ENCODE measurements at regions not wholly inside any gene's neighbourhood (a gene's known extent, or its start where the extent isn't known, plus 50 kb on each side); places are given as distances from the start of the nearest gene placed in this dataset.

DNA sequence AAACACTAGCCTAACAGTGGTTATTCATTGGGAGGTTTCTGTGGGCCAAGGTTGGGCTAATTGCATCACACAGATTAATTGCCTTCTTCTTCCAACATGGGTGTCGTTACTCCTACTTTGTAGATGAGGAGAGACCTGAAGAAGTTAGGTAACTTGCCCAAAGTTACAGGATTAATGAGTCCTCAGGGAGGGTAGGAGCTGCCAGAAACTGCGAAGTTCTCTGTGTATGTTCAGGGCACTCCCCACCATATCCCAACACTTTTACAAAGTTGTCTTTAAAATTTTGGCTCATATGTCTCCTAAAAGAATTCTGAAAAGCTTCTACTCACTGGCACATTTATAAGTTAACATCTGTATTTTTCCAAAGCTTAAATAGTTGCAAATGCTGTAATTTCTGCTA is 323.5 kb upstream of the HSF2 start:
- TF ChIP-seq SMC3 (IDR thresholded peaks at IDR 0.05; ENCODE audit: borderline replicate concordance, low read length) (no peak), TBL1XR1 (IDR thresholded peaks at IDR 0.05; ENCODE audit: low read depth, low read length) (no peak), POLR2A (IDR thresholded peaks at IDR 0.05; ENCODE audit: low read depth, low read length) (no peak), KAT2A (conservative IDR thresholded peaks at IDR 0.05; ENCODE audit: control insufficient read depth, low read depth, low read length) (no peak), MXI1 (IDR thresholded peaks at IDR 0.05; ENCODE audit: low read depth, low read length) (no peak)
- TF ChIP-seq, protein P1, sequence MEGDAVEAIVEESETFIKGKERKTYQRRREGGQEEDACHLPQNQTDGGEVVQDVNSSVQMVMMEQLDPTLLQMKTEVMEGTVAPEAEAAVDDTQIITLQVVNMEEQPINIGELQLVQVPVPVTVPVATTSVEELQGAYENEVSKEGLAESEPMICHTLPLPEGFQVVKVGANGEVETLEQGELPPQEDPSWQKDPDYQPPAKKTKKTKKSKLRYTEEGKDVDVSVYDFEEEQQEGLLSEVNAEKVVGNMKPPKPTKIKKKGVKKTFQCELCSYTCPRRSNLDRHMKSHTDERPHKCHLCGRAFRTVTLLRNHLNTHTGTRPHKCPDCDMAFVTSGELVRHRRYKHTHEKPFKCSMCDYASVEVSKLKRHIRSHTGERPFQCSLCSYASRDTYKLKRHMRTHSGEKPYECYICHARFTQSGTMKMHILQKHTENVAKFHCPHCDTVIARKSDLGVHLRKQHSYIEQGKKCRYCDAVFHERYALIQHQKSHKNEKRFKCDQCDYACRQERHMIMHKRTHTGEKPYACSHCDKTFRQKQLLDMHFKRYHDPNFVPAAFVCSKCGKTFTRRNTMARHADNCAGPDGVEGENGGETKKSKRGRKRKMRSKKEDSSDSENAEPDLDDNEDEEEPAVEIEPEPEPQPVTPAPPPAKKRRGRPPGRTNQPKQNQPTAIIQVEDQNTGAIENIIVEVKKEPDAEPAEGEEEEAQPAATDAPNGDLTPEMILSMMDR (IDR thresholded peaks at IDR 0.05 in 2 of 3, conservative IDR thresholded peaks at IDR 0.05 in 1 of 3; ENCODE audit: control insufficient read depth in 2 of 3, extremely low read depth in 1 of 3, insufficient read depth in 1 of 3, low read depth in 3 of 3, low read length in 3 of 3) = no peak

Measured in GM12878 (cell line).